ENCODE measurements at regions not wholly inside any gene's neighbourhood (a gene's known extent, or its start where the extent isn't known, plus 50 kb on each side); places are given as distances from the start of the nearest gene placed in this dataset.

DNA sequence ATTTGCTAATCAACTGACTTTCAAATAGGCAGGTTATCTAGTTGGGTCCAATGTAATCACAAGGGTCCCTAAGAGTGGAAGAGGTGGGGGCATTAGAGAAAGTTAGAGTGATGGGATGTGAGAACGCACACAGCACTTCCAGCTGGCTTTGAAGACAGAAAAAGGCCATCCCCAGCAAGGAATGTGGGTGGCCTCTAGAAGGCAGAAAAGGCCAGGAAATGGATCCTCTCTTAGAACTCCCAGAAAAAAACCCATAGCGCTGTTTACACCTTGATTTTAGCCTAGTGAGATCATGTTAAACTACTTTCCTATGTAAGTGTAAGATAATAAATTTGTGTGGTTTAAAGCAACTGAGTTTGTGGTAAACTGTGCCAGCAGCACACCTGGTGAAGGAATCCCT lies 219.5 kb upstream of the HABP2 start:
- TF ChIP-seq, protein P1, sequence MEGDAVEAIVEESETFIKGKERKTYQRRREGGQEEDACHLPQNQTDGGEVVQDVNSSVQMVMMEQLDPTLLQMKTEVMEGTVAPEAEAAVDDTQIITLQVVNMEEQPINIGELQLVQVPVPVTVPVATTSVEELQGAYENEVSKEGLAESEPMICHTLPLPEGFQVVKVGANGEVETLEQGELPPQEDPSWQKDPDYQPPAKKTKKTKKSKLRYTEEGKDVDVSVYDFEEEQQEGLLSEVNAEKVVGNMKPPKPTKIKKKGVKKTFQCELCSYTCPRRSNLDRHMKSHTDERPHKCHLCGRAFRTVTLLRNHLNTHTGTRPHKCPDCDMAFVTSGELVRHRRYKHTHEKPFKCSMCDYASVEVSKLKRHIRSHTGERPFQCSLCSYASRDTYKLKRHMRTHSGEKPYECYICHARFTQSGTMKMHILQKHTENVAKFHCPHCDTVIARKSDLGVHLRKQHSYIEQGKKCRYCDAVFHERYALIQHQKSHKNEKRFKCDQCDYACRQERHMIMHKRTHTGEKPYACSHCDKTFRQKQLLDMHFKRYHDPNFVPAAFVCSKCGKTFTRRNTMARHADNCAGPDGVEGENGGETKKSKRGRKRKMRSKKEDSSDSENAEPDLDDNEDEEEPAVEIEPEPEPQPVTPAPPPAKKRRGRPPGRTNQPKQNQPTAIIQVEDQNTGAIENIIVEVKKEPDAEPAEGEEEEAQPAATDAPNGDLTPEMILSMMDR (IDR thresholded peaks at IDR 0.05; ENCODE audit: borderline replicate concordance, extremely low read depth, low read length, poor library complexity, severe bottlenecking): peak; percentile 24
- TF ChIP-seq EZH2 (IDR thresholded peaks at IDR 0.05; ENCODE audit: borderline replicate concordance, low read depth, low read length, severe bottlenecking): no peak
